Right cardiac atrium (tissue), 5 donors: ENCODE measurements at regions not wholly inside any gene's neighbourhood (a gene's known extent, or its start where the extent isn't known, plus 50 kb on each side); places are given as distances from the start of the nearest gene placed in this dataset.

Experiments used
- ATAC-seq, 2 donors: fragments of 200-7000 bp; cut with Tn5 transposase; one replicate each; pipeline versions ENCODE4 v1.8.0 to v1.9.1; 2020; ENCODE audit warnings: moderate library complexity in 2 of 2, mild to moderate bottlenecking in 1 of 2
- DNase-seq, 3 donors: peaks; one replicate each; pipeline ENCODE4 v3.0.0-alpha.2; 2020
- H3K27ac ChIP-seq: one replicate; pipeline ENCODE4 v1.5.1; 2013; ENCODE audit warnings: mild to moderate bottlenecking, low read length, control low read depth, moderate library complexity
- H3K27me3 ChIP-seq: one replicate; pipeline ENCODE4 v1.6.1; 2013; ENCODE audit not compliant: control insufficient read depth, insufficient read depth
- H3K4me1 ChIP-seq: one replicate; pipeline ENCODE4 v1.6.1; 2013; ENCODE audit warnings: low read length; ENCODE audit not compliant: control insufficient read depth, insufficient read depth
- H3K4me3 ChIP-seq: one replicate; pipeline ENCODE4 v1.5.1; 2013; ENCODE audit warnings: low read length, control low read depth
- H3K9me3 ChIP-seq: one replicate; pipeline ENCODE4 v1.6.1; 2013; ENCODE audit warnings: low read length; ENCODE audit not compliant: control insufficient read depth
- WGBS: extraction: QIAGEN DNeasy Blood & Tissue Kit; methylation state at CpG from one replicate; pipeline ENCODE4 v1.1.7; 2013; 5-methylcytosine and 5-hydroxymethylcytosine counted together
- intact Hi-C, 4 donors: fragments of 100-400 bp; cut with DNase I; formaldehyde crosslinking; loops; one replicate each; pipeline versions ENCODE4 v1.11.0 to v1.14.0; 2022 to 2023
- donor health status: healthy with polysubstance abuse.
- donor health status: DM: no; HTN: yes; CAD: no.
- donor health status: DM: no; HTN: no; CAD: no.
- donor health status: DM: no; HTN: yes; CAD: no; lungs with severe emphysema.
- donor health status: DM: yes; HTN: yes; CAD: no.

DNA sequence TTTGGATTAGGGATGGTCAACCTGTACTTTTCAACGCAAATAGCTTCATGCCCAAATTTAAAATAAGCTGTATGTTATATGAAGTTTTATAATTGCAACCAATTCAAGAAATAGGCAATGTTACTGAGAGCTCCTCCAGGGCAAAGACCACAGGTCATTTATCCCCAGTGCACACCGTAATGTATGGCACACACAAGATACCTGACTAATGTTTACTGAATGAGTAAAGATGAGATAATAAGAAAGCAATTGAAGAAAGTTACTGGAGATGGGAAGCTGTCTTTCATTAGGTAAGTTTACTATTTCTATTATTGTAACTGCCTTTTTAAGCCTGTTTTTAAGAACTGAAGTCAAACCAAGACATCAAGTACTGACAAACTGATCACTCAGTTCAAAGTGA lies 184.5 kb upstream of the VRK2 start:
- DNase-seq (no peak), ATAC-seq (no peak)
- 86% methylated on average over 2 of the region's 2 CpGs for WGBS
- Histone ChIP-seq H3K27me3 (no peaks in the 10 kb centered on the region), H3K4me3 (no peak overlapping the region), H3K27ac (no peak overlapping the region), H3K4me1 (no peaks in the 10 kb centered on the region), H3K9me3 (no peaks in the 10 kb centered on the region)
- intact Hi-C loops: no loop called here

DNA sequence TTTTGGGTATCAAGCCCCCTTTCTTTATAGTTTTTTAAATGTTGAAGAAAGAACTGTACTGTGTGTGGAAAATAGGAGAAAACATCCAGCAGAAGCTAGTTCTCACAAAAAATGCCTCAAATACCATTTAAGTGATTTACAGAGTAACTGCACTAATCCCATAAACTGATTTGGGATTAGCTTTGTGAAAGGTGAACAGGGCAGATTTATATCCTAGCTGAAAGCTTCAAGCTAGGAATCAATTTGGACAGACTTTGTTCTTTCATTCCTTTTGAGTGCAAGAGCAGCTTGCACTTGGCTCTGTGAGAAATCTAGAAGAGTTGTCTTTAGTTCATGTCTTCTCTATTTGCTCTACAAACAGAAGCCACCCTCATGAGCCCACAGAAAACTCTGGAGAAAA lies 183.9 kb upstream of the VRK2 start:
- Histone ChIP-seq H3K9me3 (no peaks in the 10 kb centered on the region), H3K27ac (no peak overlapping the region), H3K27me3 (no peaks in the 10 kb centered on the region), H3K4me1 (no peaks in the 10 kb centered on the region), H3K4me3 (no peak overlapping the region)
- DNase-seq (no peak), ATAC-seq (no peak)
- intact Hi-C loops: no loop called here

DNA sequence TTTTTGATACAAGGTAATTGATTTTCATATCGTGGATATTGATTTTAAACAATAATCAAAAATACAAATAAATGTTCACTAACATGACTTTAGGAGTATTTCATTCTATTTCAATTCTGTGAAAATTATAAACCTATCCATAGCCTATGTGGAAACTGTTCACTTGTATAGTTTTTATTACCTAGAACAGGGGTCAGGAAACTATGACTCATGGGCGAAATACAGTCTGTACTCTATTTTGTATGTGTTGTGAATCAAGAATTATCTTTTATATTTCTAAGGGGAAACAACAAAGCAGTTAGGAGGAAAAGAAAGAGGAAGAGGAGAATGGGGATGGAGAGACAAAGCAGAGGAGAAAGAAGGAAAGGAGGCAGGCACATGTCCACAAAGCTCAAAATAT lies 181.7 kb upstream of the VRK2 start:
- whole genome bisulfite sequencing: 94% methylated on average over 2 of the region's 2 CpGs

DNA sequence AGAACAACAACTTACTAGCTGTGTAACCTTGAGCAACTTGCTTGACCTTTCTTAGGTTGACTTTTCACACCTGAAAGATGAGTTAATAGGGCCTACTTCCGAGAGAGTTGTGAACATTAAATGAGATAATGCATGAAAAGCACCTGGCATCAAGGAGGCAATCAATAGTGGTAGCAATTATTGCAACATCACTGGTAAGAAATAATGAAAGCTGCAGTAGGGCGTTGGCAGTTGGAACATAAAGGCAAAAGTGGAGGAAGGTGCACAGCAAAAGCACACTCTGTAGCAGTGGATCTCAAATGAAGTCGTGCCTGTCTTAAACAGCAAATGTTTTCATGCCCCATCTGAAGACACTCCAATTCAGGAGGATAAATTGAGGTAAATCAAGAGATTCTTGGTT lies 178.9 kb upstream of the VRK2 start:
- DNase-seq (no peak), ATAC-seq (no peak)
- no peak overlapping the region for H3K4me3 ChIP-seq
- H3K9me3 ChIP-seq: no peaks in the 10 kb centered on the region
- H3K27ac ChIP-seq: no peak overlapping the region
- no peaks in the 10 kb centered on the region for H3K27me3 ChIP-seq
- no peaks in the 10 kb centered on the region for H3K4me1 ChIP-seq
- 89% methylated on average over 3 of the region's 3 CpGs for WGBS
- intact Hi-C loops: no loop called here

More for the DNA sequence above, 181.7 kb upstream of the VRK2 start:
- ATAC-seq: no peak
- no peak overlapping the region for H3K4me3 ChIP-seq
- no peaks in the 10 kb centered on the region for H3K4me1 ChIP-seq
- H3K9me3 ChIP-seq: no peaks in the 10 kb centered on the region
- no peak for DNase-seq
- intact Hi-C loops: no loop called here
- no peak overlapping the region for H3K27ac ChIP-seq
- H3K27me3 ChIP-seq: no peaks in the 10 kb centered on the region

DNA sequence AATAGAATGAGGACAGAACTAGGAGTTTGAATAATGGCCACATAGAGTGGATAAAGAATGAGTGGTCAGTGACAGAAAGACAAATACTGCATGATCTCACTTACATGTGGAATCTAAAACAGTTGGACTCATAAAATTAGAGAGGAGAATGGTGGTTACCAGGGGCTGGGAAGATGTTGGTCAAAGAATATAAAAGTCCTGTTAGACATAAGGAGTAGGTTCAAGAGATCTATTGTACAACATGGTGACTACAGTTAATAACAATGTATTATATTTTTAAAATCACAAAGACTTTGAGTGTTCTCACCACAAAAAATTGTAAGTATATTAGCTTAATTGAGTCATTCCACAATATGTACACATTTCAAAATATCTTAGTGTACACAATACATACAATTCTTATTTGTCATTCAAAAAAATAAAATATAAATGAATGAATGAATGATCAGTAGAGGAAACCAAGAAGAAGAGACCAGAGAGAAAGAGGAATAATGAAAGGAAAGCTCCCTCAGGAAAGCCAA lies 177.9 kb upstream of the VRK2 start:
- Histone ChIP-seq H3K4me3 (no peak overlapping the region), H3K27me3 (no peaks in the 10 kb centered on the region), H3K27ac (no peak overlapping the region), H3K4me1 (no peaks in the 10 kb centered on the region), H3K9me3 (no peaks in the 10 kb centered on the region)
- ATAC-seq (no peak), DNase-seq (no peak)
- intact Hi-C loops: no loop called here

DNA sequence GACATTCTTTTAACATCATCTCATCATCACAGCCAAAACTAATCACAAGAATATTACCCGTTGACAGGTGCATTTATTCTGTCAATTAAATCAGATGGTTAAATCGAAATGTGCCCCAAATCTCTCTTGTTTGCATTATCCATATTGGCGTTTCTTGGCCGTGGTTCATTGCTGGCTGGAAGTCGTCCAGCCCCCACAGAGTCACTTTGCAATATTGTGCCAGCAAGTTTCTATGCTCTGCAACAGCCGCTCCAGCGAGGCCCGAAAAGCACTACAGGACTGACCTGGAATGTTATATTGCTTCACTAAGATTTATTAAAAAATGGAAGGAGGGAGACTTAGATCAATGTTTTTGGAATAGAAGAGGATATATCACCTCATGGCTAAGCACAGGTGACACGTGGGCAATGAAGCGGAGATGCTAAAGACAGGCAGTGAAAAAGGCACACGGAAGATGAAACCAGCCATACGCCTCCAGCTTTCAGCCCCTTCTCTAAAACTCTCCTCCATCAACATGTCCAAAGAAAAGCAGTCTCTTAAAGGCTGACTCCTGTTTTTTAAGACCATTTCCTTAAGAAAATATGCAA lies 176.8 kb upstream of the VRK2 start:
- no peaks in the 10 kb centered on the region for H3K27me3 ChIP-seq
- DNase-seq: no peak
- intact Hi-C loops: no loop called here

DNA sequence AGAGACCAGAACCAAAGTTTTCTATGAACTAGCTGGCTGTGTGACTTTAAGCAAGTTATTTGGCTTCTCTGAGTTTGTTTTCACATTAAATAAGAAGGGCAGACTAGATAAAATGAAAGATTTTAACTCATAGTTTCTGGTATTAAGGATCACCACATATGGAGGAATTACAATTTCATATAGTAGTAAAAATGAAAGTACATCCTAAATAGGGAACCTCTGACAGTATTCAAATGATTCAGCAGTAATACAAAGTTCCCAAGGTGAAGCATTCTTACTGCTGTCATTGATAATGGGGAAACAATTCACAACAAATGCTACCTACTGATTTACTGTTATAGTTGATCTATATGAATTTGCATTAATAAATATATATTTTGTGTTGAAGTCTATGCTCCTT lies 170.3 kb upstream of the VRK2 start:
- no peak for ATAC-seq
- no peaks in the 10 kb centered on the region for H3K9me3 ChIP-seq
- no peak for DNase-seq
- H3K27me3 ChIP-seq: no peaks in the 10 kb centered on the region
- no peak overlapping the region for H3K4me3 ChIP-seq
- H3K27ac ChIP-seq: no peak overlapping the region
- intact Hi-C loops: no loop called here
- H3K4me1 ChIP-seq: no peaks in the 10 kb centered on the region

More for the DNA sequence above, 176.8 kb upstream of the VRK2 start:
- Histone ChIP-seq H3K27ac (no peak overlapping the region), H3K9me3 (no peaks in the 10 kb centered on the region), H3K4me1 (no peaks in the 10 kb centered on the region), H3K4me3 (no peak overlapping the region)
- 77% methylated on average over 12 of the region's 12 CpGs for WGBS
- no peak for ATAC-seq

DNA sequence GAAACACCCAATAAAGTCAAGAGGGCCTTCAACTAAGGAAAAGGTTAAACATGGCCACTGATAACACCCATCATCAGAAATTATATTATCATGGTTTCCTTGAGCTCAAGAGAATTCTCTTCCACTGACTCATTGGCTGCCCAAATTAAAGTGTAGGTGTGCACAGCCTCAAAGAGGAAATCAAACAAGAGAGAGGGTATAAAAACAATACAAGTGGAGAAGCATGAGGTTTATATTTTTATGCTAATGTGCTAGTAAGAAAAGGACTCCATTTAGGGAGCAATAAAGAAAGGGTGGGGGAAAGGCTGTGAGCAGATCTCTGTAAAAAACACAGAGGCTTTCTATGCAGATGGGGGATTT lies 168.8 kb upstream of the VRK2 start:
- Histone ChIP-seq H3K27ac (no peak overlapping the region), H3K27me3 (no peaks in the 10 kb centered on the region), H3K4me1 (no peaks in the 10 kb centered on the region), H3K4me3 (no peak overlapping the region), H3K9me3 (no peaks in the 10 kb centered on the region)
- DNase-seq (no peak), ATAC-seq (no peak)
- intact Hi-C loops: no loop called here

DNA sequence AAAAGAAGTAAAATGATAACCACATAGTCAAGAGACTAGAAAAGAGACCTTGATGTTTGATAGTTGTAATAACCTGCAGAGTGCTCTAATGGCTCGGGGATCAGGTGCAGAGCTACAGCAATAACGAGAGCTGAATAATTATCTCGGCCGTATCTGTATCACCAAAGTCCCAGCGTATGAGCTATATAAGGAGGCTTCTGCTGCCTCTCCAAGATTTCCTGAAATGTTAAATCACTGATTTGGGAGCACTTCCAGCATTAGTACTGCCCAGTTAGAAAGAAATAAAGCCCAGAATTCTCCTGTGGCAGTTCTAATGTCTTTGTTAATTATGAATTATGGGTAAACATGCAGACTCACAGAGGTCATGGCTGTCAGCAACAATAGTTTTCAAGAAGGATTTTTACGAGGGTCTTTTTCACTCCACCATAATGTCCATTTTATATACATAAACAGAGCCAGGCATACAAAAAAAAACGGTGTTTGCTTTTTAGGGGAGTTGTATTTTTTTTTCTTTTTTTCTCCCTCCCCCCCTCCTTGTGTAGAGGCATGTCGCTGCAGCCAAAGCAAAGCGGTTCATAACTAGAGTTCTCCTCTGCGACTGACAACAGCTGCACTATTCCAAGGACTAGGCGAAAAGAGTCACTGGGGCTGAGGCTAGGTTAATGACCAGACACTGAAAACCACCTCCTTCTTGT lies 168.3 kb upstream of the VRK2 start:
- ATAC-seq: no peak
- Histone ChIP-seq H3K9me3 (no peaks in the 10 kb centered on the region), H3K27me3 (no peaks in the 10 kb centered on the region), H3K27ac (no peak overlapping the region), H3K4me1 (no peaks in the 10 kb centered on the region), H3K4me3 (no peak overlapping the region)
- DNase-seq: no peak
- 69% methylated on average over 11 of the region's 11 CpGs for WGBS
- intact Hi-C loops: no loop called here

DNA sequence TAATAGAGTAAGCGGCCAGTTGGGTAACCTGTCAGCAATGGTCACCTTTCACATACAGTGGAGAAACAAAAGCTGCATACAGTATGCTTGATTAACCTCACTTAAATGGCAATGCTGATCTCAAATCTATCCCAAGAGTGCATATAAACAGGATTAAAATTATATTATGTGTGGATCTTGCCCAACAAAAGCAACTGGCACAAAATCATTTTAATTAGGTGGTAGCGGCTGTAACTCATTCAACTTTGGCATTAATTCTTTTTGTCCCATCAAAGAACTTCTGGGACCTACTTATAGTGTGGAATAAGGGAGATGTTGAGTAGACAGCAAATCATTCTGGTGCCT lies 167.8 kb upstream of the VRK2 start:
- ATAC-seq (no peak), DNase-seq (no peak)
- Histone ChIP-seq H3K27me3 (no peaks in the 10 kb centered on the region), H3K4me1 (no peaks in the 10 kb centered on the region), H3K9me3 (no peaks in the 10 kb centered on the region), H3K4me3 (no peak overlapping the region), H3K27ac (no peak overlapping the region)
- intact Hi-C loops: no loop called here
- WGBS: 90% methylated on average over 2 of the region's 2 CpGs

DNA sequence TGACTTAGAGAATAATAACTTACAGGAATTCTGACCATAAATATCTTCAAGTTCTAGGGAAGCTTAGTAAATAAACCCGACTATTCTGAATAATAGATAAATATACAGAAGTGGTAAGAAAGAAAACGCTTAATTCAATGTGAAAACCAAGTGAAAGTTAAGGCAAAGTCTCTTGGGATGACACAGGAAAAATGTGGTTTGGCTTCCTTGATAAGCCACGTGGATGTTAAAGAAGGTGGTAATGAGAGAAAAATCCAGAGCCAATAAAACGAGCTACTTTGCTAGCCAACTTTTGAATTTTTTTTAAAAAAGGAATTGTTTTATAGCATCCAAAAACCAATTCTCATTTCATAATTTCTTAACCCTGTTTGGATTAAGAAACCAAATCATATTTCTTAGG lies 166.2 kb upstream of the VRK2 start:
- no peak for ATAC-seq
- Histone ChIP-seq H3K27ac (no peak overlapping the region), H3K9me3 (no peaks in the 10 kb centered on the region), H3K4me1 (no peaks in the 10 kb centered on the region), H3K4me3 (no peak overlapping the region), H3K27me3 (no peaks in the 10 kb centered on the region)
- intact Hi-C loops: no loop called here
- WGBS: 60% methylated on average over 4 of the region's 4 CpGs
- DNase-seq: no peak

DNA sequence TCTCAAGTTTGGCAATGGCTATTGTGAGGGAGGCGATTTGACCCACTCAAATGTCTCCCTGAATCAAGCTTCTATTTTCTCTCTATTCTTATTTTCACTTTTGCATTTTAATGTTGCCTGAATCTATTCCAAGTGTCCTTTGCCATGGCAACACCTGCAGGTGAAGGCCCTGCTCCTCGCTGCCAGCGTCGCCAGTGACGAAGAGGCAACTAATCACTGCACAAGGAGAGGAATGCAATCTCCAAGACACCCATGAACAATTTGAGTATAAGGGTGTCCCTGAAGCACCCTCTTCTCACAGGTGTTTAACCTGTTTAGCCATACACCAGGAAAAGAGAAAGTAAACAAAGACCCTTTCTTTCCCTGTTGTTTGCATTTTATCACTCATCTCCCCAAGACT lies 165.6 kb upstream of the VRK2 start:
- ATAC-seq (no peak), DNase-seq (no peak)
- no peak overlapping the region for H3K4me3 ChIP-seq
- H3K27me3 ChIP-seq: no peaks in the 10 kb centered on the region
- H3K9me3 ChIP-seq: no peaks in the 10 kb centered on the region
- H3K4me1 ChIP-seq: no peaks in the 10 kb centered on the region
- 93% methylated on average over 5 of the region's 5 CpGs for WGBS
- no peak overlapping the region for H3K27ac ChIP-seq
- intact Hi-C loops: no loop called here
